IMR-90 (cell line): ENCODE measurements at regions not wholly inside any gene's neighbourhood (a gene's known extent, or its start where the extent isn't known, plus 50 kb on each side); places are given as distances from the start of the nearest gene placed in this dataset.

Experiments used
- ATAC-seq: fragments of 200-7000 bp; cut with Tn5 transposase; 2 replicates; pipeline ENCODE4 v1.9.1; 2020; ENCODE audit warnings: low read depth, mild to moderate bottlenecking, moderate library complexity
- BruUV-seq: library from RNA; stranded (reverse); fragments of 400-500 nt; replicated peaks from 2 replicates; lab custom pipeline; 2021; lab: Mats Ljungman, UMichigan
- CTCF ChIA-PET: fragments of 300-600 bp; formaldehyde crosslinking; extraction: SDS; loops from one replicate; lab custom pipeline; 2021; ENCODE audit warnings: antibody characterized with exemption; lab: Yijun Ruan, JAX
- POLR2A ChIA-PET: fragments of 300-600 bp; sonication (Branson Sonifier 250); formaldehyde crosslinking; loops from one replicate; lab custom pipeline; 2022; ENCODE audit warnings: antibody characterized with exemption; ENCODE audit not compliant: unreplicated experiment; lab: Charles Lee
- DNase-seq: peaks from one replicate; pipeline ENCODE4 v3.0.0; 2013
- H2AFZ ChIP-seq: replicated peaks from 2 replicates; pipeline ENCODE3; 2013; ENCODE audit warnings: low read length, mild to moderate bottlenecking; ENCODE audit not compliant: poor library complexity
- H2AK5ac ChIP-seq: 2 replicates; pipeline ENCODE4 v1.6.1; 2013; ENCODE audit warnings: low read depth, low read length, inconsistent platforms
- H2AK9ac ChIP-seq: replicated peaks from 2 replicates; pipeline ENCODE3; 2013; ENCODE audit warnings: mild to moderate bottlenecking, low read depth, low read length, moderate library complexity; ENCODE audit not compliant: poor library complexity
- H2BK120ac ChIP-seq: 2 replicates; pipeline ENCODE4 v1.6.1; 2013; ENCODE audit warnings: low read depth, low read length, inconsistent platforms
- H2BK15ac ChIP-seq: 3 replicates; pipeline ENCODE4 v1.6.1; 2013; ENCODE audit warnings: low read depth, low read length, inconsistent platforms
- H2BK20ac ChIP-seq: 2 replicates; pipeline ENCODE4 v1.6.1; 2013; ENCODE audit warnings: low read depth, mild to moderate bottlenecking, inconsistent platforms, low read length, moderate library complexity
- H2BK5ac ChIP-seq: 2 replicates; pipeline ENCODE4 v1.6.1; 2013; ENCODE audit warnings: mild to moderate bottlenecking, low read depth, low read length, inconsistent platforms; ENCODE audit not compliant: poor library complexity, severe bottlenecking
- H3K14ac ChIP-seq: replicated peaks from 2 replicates; pipeline ENCODE4 v1.6.1; 2013; ENCODE audit warnings: low read depth, low read length, inconsistent platforms
- H3K18ac ChIP-seq: 2 replicates; pipeline ENCODE4 v1.6.1; 2013; ENCODE audit warnings: low read depth, low read length, control low read depth
- H3K23ac ChIP-seq: 2 replicates; pipeline ENCODE4 v1.6.1; 2013; ENCODE audit warnings: low read depth, low read length, inconsistent platforms
- H3K27ac ChIP-seq: 2 replicates; pipeline ENCODE4 v1.5.1; 2013; ENCODE audit warnings: mild to moderate bottlenecking, control low read depth, low read length; ENCODE audit not compliant: insufficient read depth
- H3K27me3 ChIP-seq: 2 replicates; pipeline ENCODE4 v1.6.1; 2013; ENCODE audit warnings: low read length; ENCODE audit not compliant: control insufficient read depth, insufficient read depth
- H3K36me3 ChIP-seq: 2 replicates; pipeline ENCODE4 v1.6.1; 2013; ENCODE audit warnings: low read length, mixed read lengths; ENCODE audit not compliant: control insufficient read depth, insufficient read depth
- H3K4ac ChIP-seq: 2 replicates; pipeline ENCODE4 v1.6.1; 2013; ENCODE audit warnings: low read depth, low read length, inconsistent platforms
- H3K4me1 ChIP-seq: 2 replicates; pipeline ENCODE4 v1.6.1; 2013; ENCODE audit warnings: low read length, mixed read lengths; ENCODE audit not compliant: control insufficient read depth, insufficient read depth
- H3K4me2 ChIP-seq: 2 replicates; pipeline ENCODE4 v1.6.1; 2013; ENCODE audit warnings: low read depth, mild to moderate bottlenecking, control low read depth, low read length, moderate library complexity
- H3K4me3 ChIP-seq: 2 replicates; pipeline ENCODE4 v1.5.1; 2013; ENCODE audit warnings: low read depth, mild to moderate bottlenecking, control low read depth, low read length, moderate library complexity; ENCODE audit not compliant: insufficient read depth
- H3K56ac ChIP-seq: 2 replicates; pipeline ENCODE4 v1.6.1; 2013; ENCODE audit warnings: low read length, inconsistent platforms; ENCODE audit not compliant: insufficient read depth; ENCODE audit errors: extremely low read depth
- H3K79me1 ChIP-seq, 2 experiments: 2 replicates each; pipeline ENCODE4 v1.6.1; 2013; ENCODE audit warnings: low read length in 2 of 2, inconsistent platforms in 1 of 2, low read depth in 1 of 2
- H3K9ac ChIP-seq: 2 replicates; pipeline ENCODE4 v1.6.1; 2013; ENCODE audit warnings: low read depth, low read length, control low read depth
- H3K9me1 ChIP-seq: 2 replicates; pipeline ENCODE4 v1.6.1; 2013; ENCODE audit warnings: low read length, inconsistent platforms; ENCODE audit not compliant: insufficient read depth
- H3K9me3 ChIP-seq: 2 replicates; pipeline ENCODE4 v1.6.1; 2013; ENCODE audit warnings: low read length; ENCODE audit not compliant: control insufficient read depth, insufficient read depth
- H4K20me1 ChIP-seq: 2 replicates; pipeline ENCODE4 v1.6.1; 2013; ENCODE audit warnings: low read length, inconsistent platforms; ENCODE audit not compliant: insufficient read depth
- H4K5ac ChIP-seq: 2 replicates; pipeline ENCODE4 v1.6.1; 2013; ENCODE audit warnings: mild to moderate bottlenecking, low read depth, low read length, control low read depth
- H4K8ac ChIP-seq, 2 experiments: 2 replicates each; pipeline ENCODE4 v1.6.1; 2013; ENCODE audit warnings: low read depth in 2 of 2, low read length in 2 of 2, control low read depth in 1 of 2, inconsistent platforms in 1 of 2
- H4K91ac ChIP-seq: 2 replicates; pipeline ENCODE4 v1.6.1; 2013; ENCODE audit warnings: low read depth, low read length, inconsistent platforms; ENCODE audit not compliant: insufficient read depth
- BHLHE40 ChIP-seq: fragments of 150-350 bp; IDR thresholded peaks from 2 replicates; pipeline ENCODE4 v1.6.1; 2016; ENCODE audit warnings: mild to moderate bottlenecking, low read depth, low read length
- FOS ChIP-seq: fragments of 150-350 bp; IDR thresholded peaks from 2 replicates; pipeline ENCODE4 v1.6.1; 2016; ENCODE audit warnings: low read depth, low read length
- POLR2A ChIP-seq: IDR thresholded peaks from 2 replicates; pipeline ENCODE4 v1.6.1; 2012; ENCODE audit warnings: mild to moderate bottlenecking, low read depth, low read length
- WGBS, 2 experiments: methylation state at CpG; one replicate each; pipeline versions ENCODE4 v1.1.5 to v1.1.7; 2013; ENCODE audit warnings: missing lambda C conversion rate in 2 of 2; ENCODE audit not compliant: insufficient read length in 1 of 2; ENCODE audit errors: extremely low coverage in 2 of 2; 5-methylcytosine and 5-hydroxymethylcytosine counted together
- dilution Hi-C: fragments of 300-500 bp; cut with HindIII; formaldehyde crosslinking; loops from one replicate; pipeline ENCODE4 v1.14.3; 2018; ENCODE audit warnings: low sequenced_read_pairs; ENCODE audit not compliant: unreplicated experiment
- in situ Hi-C: fragments of 300-500 bp; cut with MboI; formaldehyde crosslinking; loops from 3 replicates; pipeline ENCODE4 v1.14.3; 2019; ENCODE audit warnings: low sequenced_read_pairs, inconsistent platforms, mixed read lengths
- intact Hi-C: fragments of 100-400 bp; cut with micrococcal nuclease; formaldehyde crosslinking; loops from 2 replicates; pipeline ENCODE4 v1.10.0; 2022

DNA sequence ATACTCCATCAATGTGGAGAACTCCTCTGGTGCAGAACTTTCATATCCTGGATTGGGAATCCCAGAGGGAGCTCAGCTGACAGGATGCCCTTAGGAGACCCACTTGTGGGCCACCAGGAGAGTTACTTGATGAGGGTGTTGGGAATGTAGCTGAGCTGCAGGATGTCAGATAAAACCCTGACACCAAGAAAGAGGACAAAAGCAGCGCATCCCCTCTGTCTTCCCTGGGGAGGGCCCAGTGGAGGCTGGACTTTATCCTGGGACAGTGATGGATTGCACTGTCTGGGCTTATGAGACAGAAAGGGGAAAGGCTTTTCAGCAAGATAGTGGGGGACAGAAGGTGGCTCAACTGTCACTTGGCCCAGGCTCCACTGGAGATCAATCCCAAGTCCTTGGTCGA, 88.1 kb upstream of the BCAR3 start:
- H3K4me3 ChIP-seq = no peak overlapping the region
- no peak overlapping the region for H4K8ac ChIP-seq
- H3K9me3 ChIP-seq = no peaks in the 10 kb centered on the region
- H3K14ac ChIP-seq = no peak overlapping the region
- H3K27ac ChIP-seq = no peak overlapping the region
- H2BK20ac ChIP-seq = no peak overlapping the region
- H3K9ac ChIP-seq = no peak overlapping the region
- no peaks in the 10 kb centered on the region for H4K20me1 ChIP-seq
- dilution Hi-C loops = no loop called here
- no peak overlapping the region for H3K56ac ChIP-seq
- no peak overlapping the region for H4K5ac ChIP-seq
- 0 out of 2 replicates have a peak, but pooled peaks cover 2% of the 10 kb centered on the region for H3K9me1 ChIP-seq
- in situ Hi-C loops = no loop called here
- no peak for DNase-seq
- no peak overlapping the region for H3K4ac ChIP-seq
- H2AK5ac ChIP-seq = no peak overlapping the region
- ChIA-PET CTCF (no interaction called here), POLR2A (no interaction called here)
- no peak overlapping the region for H3K4me2 ChIP-seq
- no peak overlapping the region for H2BK120ac ChIP-seq
- H3K4me1 ChIP-seq = peaks cover 2% of the 10 kb centered on the region
- H2AK9ac ChIP-seq = no peak overlapping the region
- H3K36me3 ChIP-seq = no peaks in the 10 kb centered on the region
- H3K79me1 ChIP-seq = no peaks in the 10 kb centered on the region
- 20% methylated on average over 1 of the region's 2 CpGs; no CpG with 5 or more reads in 1 of the 2 experiments for WGBS, 2 experiments
- intact Hi-C loops = no loop called here
- no peak overlapping the region for H2BK15ac ChIP-seq
- no peak for TF ChIP-seq FOS
- TF ChIP-seq POLR2A = no peak
- no peak for TF ChIP-seq BHLHE40
- H3K23ac ChIP-seq = no peak overlapping the region
- no peak overlapping the region for H3K18ac ChIP-seq
- no peak overlapping the region for H2AFZ ChIP-seq
- H2BK5ac ChIP-seq = no peak overlapping the region
- no peak for ATAC-seq
- BruUV-seq = no TSS peak
- H3K27me3 ChIP-seq = peaks cover 19% of the 10 kb centered on the region; the same call in 1 of the 2 replicates
- H4K91ac ChIP-seq = no peak overlapping the region
